Stimulated activated CD4-positive, alpha-beta T cell treated with anti-CD3 and anti-CD28 coated beads, Interleukin-15, amount 100 ng/mL, for 48 hours (primary cell): ENCODE measurements at regions not wholly inside any gene's neighbourhood (a gene's known extent, or its start where the extent isn't known, plus 50 kb on each side); places are given as distances from the start of the nearest gene placed in this dataset.

Experiments
- DNase-seq, 2 donors: peaks; one replicate each; pipeline ENCODE4 v3.0.0-alpha.2; 2020; ENCODE audit warnings: low read depth in 2 of 2

DNA sequence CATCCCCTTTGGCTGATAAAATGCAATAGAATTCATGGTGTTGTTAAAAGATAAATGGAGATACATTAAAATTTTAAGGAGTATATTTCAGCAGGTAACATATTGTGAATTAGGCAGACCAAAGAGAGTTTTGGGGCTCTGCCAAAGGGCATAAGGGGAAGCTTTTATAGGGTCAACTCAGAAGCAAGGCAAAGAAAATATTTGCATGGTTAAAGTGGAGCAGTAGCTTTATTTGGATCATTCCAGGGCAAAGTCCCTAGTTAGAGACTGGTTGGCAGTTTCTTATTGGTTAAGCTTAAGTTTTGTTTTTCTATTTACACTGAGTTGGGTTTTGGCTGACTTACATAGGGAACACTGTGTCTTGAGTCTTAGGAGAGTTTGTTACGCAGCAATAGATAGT, 75.1 kb upstream of the CA10 start:
- DNase-seq = no peak

DNA sequence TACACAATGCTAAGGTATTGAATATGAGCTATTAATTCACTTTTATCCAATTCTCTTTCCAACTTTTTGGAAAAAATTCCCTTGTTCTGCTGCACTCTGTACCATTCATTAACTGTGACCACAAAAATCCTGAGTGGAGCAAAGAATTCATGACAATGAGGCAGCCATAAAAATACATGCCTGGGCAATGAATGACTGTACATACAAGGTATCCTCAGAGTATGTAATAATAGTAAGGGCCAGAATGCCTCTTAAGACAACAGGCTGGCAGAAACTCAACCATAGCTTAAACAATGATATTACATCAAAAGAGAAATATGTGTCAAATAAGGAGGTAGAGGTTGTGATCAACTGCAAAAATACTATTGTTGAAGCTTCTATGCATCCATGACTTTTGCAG, 74.7 kb upstream of the CA10 start:
- DNase-seq = no peak

- no peak for DNase-seq
These were observed 70.3 kb upstream of the CA10 start for GRCh38 chr17:52228823-52229222.

DNA sequence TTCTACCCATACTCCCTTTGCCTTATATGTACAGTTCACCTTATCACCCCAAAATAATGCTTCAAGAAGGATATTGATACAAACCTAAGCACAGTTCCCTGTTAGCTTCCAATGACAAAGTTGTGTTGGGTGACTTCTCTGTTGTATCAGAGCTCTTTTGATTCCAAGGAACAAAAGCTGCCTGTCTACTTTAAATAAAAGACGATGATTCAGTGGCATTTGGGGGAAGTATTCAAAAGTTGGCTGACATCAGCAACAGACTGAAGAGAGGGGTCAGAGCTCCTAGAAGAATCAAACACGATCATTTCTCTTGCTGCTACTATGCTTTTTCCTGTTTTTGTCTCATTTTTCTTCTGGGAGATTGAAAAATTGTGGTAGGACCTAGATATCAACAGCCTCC, 69.4 kb upstream of the CA10 start:
- no peak for DNase-seq

GRCh38 chr17:52213451-52213850, 54.9 kb upstream of the CA10 start:
- DNase-seq = no peak

DNA sequence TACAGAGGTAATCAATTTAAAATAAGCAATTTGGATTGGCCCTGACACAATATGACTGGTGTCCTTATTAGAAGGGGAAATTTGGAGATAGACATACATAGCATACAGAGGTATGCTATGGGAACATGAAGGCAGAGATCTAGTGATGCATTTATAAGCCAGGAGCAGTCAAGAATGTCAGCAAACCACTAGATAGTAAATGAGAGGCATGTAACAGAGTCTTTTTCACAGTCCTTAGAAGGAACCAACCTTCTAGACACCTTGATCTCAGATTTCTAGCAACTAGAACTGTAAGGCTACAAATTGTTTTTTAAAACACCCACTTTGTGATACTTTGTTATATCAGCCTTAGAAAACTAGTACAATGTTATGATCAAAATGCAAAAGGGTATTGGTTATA, 54.3 kb upstream of the CA10 start:
- no peak for DNase-seq

GRCh38 chr17:52209507-52209906, 51.0 kb upstream of the CA10 start:
- no peak for DNase-seq
